ENCODE measurements at regions not wholly inside any gene's neighbourhood (a gene's known extent, or its start where the extent isn't known, plus 50 kb on each side); places are given as distances from the start of the nearest gene placed in this dataset.

DNA sequence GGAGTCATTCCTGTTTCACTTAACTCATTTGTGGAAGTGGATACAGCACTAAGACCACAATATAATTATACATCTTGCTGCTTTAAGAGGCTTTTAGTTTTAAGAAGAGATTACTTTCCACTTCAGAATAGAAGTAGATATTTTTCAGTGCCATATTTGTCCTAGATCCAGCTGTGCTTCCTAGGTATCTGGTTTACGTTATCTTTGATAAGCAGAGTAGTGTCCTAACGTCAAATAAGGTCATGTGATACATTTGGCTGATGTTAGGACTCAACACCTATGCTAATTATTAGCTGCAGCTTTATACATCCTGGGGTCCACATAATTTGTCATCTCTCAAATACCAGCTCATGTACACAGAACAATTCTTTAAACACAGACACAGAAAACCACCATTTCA lies 196.2 kb upstream of the SMIM30 start:
- TF ChIP-seq, protein P1, sequence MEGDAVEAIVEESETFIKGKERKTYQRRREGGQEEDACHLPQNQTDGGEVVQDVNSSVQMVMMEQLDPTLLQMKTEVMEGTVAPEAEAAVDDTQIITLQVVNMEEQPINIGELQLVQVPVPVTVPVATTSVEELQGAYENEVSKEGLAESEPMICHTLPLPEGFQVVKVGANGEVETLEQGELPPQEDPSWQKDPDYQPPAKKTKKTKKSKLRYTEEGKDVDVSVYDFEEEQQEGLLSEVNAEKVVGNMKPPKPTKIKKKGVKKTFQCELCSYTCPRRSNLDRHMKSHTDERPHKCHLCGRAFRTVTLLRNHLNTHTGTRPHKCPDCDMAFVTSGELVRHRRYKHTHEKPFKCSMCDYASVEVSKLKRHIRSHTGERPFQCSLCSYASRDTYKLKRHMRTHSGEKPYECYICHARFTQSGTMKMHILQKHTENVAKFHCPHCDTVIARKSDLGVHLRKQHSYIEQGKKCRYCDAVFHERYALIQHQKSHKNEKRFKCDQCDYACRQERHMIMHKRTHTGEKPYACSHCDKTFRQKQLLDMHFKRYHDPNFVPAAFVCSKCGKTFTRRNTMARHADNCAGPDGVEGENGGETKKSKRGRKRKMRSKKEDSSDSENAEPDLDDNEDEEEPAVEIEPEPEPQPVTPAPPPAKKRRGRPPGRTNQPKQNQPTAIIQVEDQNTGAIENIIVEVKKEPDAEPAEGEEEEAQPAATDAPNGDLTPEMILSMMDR (IDR thresholded peaks at IDR 0.05): no peak
- TF ChIP-seq POLR2AphosphoS5 (IDR thresholded peaks at IDR 0.05) (no peak), POLR2A (IDR thresholded peaks at IDR 0.05) (no peak), EP300 (IDR thresholded peaks at IDR 0.05) (no peak)
